Loucy (cell line): ENCODE measurements at regions not wholly inside any gene's neighbourhood (a gene's known extent, or its start where the extent isn't known, plus 50 kb on each side); places are given as distances from the start of the nearest gene placed in this dataset.

Source experiments
- EZH2phosphoT487 ChIP-seq: fragments of 200-600 bp; IDR thresholded peaks from 2 replicates; pipeline ENCODE4 v1.6.1; 2018; ENCODE audit warnings: antibody characterized with exemption, mild to moderate bottlenecking, moderate library complexity, borderline replicate concordance
- TF ChIP-seq, protein P1 (sequence below): fragments of 200-600 bp; sonication (generic); conservative IDR thresholded peaks from 2 replicates; pipeline ENCODE4 v1.5.1; 2014; ENCODE audit warnings: mild to moderate bottlenecking, antibody characterized with exemption, low read length

DNA sequence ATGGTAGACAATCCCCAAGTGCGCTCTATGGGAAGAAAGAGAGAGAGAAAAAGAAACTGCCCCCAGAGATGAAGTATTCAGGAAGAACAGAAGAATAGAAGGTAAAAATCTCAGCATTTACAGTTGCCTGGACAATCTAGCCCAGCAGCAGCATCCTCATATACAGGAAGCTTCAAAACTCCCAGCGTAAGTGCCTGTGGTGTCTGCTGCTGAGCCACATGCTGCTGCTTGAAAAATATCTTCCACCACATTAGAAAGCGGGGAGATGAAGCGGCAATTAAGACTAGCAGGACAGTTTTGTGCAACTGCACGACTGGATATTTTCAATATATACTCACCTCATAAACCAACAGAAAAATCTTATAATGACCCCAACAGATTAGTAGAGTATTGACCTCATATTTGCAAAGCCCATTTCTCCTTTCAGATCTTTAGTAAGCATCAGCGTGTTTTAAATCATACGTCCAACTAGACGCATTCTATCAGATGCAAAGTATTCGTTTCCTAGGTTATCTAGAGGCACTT lies 972.0 kb upstream of the TENM3 start:
- TF ChIP-seq, protein P1, sequence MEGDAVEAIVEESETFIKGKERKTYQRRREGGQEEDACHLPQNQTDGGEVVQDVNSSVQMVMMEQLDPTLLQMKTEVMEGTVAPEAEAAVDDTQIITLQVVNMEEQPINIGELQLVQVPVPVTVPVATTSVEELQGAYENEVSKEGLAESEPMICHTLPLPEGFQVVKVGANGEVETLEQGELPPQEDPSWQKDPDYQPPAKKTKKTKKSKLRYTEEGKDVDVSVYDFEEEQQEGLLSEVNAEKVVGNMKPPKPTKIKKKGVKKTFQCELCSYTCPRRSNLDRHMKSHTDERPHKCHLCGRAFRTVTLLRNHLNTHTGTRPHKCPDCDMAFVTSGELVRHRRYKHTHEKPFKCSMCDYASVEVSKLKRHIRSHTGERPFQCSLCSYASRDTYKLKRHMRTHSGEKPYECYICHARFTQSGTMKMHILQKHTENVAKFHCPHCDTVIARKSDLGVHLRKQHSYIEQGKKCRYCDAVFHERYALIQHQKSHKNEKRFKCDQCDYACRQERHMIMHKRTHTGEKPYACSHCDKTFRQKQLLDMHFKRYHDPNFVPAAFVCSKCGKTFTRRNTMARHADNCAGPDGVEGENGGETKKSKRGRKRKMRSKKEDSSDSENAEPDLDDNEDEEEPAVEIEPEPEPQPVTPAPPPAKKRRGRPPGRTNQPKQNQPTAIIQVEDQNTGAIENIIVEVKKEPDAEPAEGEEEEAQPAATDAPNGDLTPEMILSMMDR: no peak
- no peak for TF ChIP-seq EZH2phosphoT487
